Esophagus muscularis mucosa (tissue), 3 donors: ENCODE measurements at regions not wholly inside any gene's neighbourhood (a gene's known extent, or its start where the extent isn't known, plus 50 kb on each side); places are given as distances from the start of the nearest gene placed in this dataset.

ENCODE experiments used
- EP300 ChIP-seq: sonication (generic); formaldehyde crosslinking; IDR thresholded peaks from one replicate; pipeline ENCODE4 v1.6.1; 2017; ENCODE audit warnings: antibody characterized with exemption
- POLR2A ChIP-seq: fragments of 450-650 bp; IDR thresholded peaks from one replicate; pipeline ENCODE4 v1.6.1; 2017; ENCODE audit warnings: antibody characterized with exemption, moderate library complexity, mild to moderate bottlenecking, low read depth
- POLR2AphosphoS5 ChIP-seq, 2 donors: sonication (generic); formaldehyde crosslinking; IDR thresholded peaks; one replicate each; pipeline ENCODE4 v1.6.1; 2017; ENCODE audit warnings: antibody characterized with exemption in 2 of 2

GRCh38 chr5:92566113-92566786 lies 1014.8 kb downstream of the NR2F1-AS1 start:
- TF ChIP-seq POLR2AphosphoS5 (IDR thresholded peaks at IDR 0.05) (no peak), POLR2A (no peak), EP300 (no peak)
